HEK293 (cell line): ENCODE measurements at regions not wholly inside any gene's neighbourhood (a gene's known extent, or its start where the extent isn't known, plus 50 kb on each side); places are given as distances from the start of the nearest gene placed in this dataset.

Experiments
- CTCF ChIA-PET: fragments of 350-600 bp; formaldehyde crosslinking; extraction: SDS; loops from one replicate; lab custom pipeline; 2021; ENCODE audit warnings: antibody characterized with exemption; lab: Yijun Ruan, JAX
- POLR2A ChIA-PET: fragments of 300-600 bp; formaldehyde crosslinking; extraction: SDS; loops from one replicate; lab custom pipeline; 2020; ENCODE audit warnings: antibody characterized with exemption, inconsistent platforms; lab: Yijun Ruan, JAX
- H3K27ac ChIP-seq: fragments of 200-500 bp; sonication (Bioruptor generic); 2 replicates; pipeline ENCODE4 v1.5.1; 2014; ENCODE audit warnings: low read depth, low read length, control low read depth, inconsistent platforms; ENCODE audit errors: extremely low read depth
- H3K36me3 ChIP-seq, 2 experiments: fragments of 200-500 bp in 1 of 2; sonication (Bioruptor generic) in 1 of 2; 1 replicate in 1 of 2; 2 replicates in 1 of 2; pipeline ENCODE4 v1.5.1; 2014 to 2017; ENCODE audit warnings: inconsistent platforms in 2 of 2, low read length in 2 of 2; ENCODE audit not compliant: control insufficient read depth in 2 of 2, insufficient read depth in 1 of 2
- H3K4me1 ChIP-seq: fragments of 200-500 bp; sonication (Bioruptor generic); 2 replicates; pipeline ENCODE4 v1.5.1; 2014; ENCODE audit warnings: mild to moderate bottlenecking, low read length, inconsistent platforms; ENCODE audit not compliant: control insufficient read depth, insufficient read depth
- H3K4me3 ChIP-seq: 2 replicates; pipeline ENCODE4 v1.5.1; 2011; ENCODE audit warnings: low read depth, mild to moderate bottlenecking, control low read depth, low read length, moderate library complexity
- H3K9me3 ChIP-seq: fragments of 200-500 bp; sonication (Bioruptor generic); 2 replicates; pipeline ENCODE4 v1.5.1; 2014; ENCODE audit warnings: low read depth, low read length, inconsistent platforms; ENCODE audit not compliant: control insufficient read depth, insufficient read depth
- AEBP2 ChIP-seq: fragments of 450-650 bp; formaldehyde crosslinking; IDR thresholded peaks from 2 replicates; pipeline ENCODE4 v1.5.1; 2016; ENCODE audit warnings: missing biosample characterization, missing genetic modification characterization, borderline replicate concordance
- EGR2 ChIP-seq: fragments of 450-650 bp; formaldehyde crosslinking; IDR thresholded peaks from 2 replicates; pipeline ENCODE4 v1.5.1; 2016; ENCODE audit warnings: low read depth, missing biosample characterization, missing genetic modification characterization
- GLIS1 ChIP-seq: fragments of 450-650 bp; formaldehyde crosslinking; IDR thresholded peaks from 2 replicates; pipeline ENCODE4 v1.5.1; 2016; ENCODE audit warnings: missing biosample characterization, missing genetic modification characterization
- HOXC10 ChIP-seq: sonication (generic); formaldehyde crosslinking; IDR thresholded peaks from 2 replicates; pipeline ENCODE4 v1.8.1; 2023; ENCODE audit warnings: mild to moderate bottlenecking, missing genetic modification reagents
- HOXD13 ChIP-seq: sonication (generic); formaldehyde crosslinking; IDR thresholded peaks from 2 replicates; pipeline ENCODE4 v1.8.0; 2022; ENCODE audit warnings: missing genetic modification reagents, borderline replicate concordance
- OSR2 ChIP-seq: fragments of 450-650 bp; formaldehyde crosslinking; IDR thresholded peaks from 2 replicates; pipeline ENCODE4 v1.5.1; 2016; ENCODE audit warnings: missing biosample characterization, missing genetic modification characterization
- PRDM6 ChIP-seq: fragments of 450-650 bp; formaldehyde crosslinking; IDR thresholded peaks from 2 replicates; pipeline ENCODE4 v1.5.1; 2017; ENCODE audit warnings: missing biosample characterization, missing genetic modification characterization
- ZEB2 ChIP-seq: fragments of 450-650 bp; formaldehyde crosslinking; IDR thresholded peaks from 2 replicates; pipeline ENCODE4 v1.5.1; 2016; ENCODE audit warnings: missing biosample characterization, missing genetic modification characterization
- ZFP37 ChIP-seq: fragments of 450-650 bp; formaldehyde crosslinking; IDR thresholded peaks from 2 replicates; pipeline ENCODE4 v1.5.1; 2016; ENCODE audit warnings: missing biosample characterization, missing genetic modification characterization
- ZIC2 ChIP-seq: fragments of 450-650 bp; formaldehyde crosslinking; IDR thresholded peaks from 2 replicates; pipeline ENCODE4 v1.5.1; 2016; ENCODE audit warnings: missing biosample characterization, missing genetic modification characterization
- ZNF16 ChIP-seq: fragments of 450-650 bp; formaldehyde crosslinking; IDR thresholded peaks from 2 replicates; pipeline ENCODE4 v1.5.1; 2016; ENCODE audit warnings: low read depth, missing biosample characterization, missing genetic modification characterization
- ZNF18 ChIP-seq: fragments of 450-650 bp; formaldehyde crosslinking; IDR thresholded peaks from 2 replicates; pipeline ENCODE4 v1.5.1; 2016; ENCODE audit warnings: missing biosample characterization, missing genetic modification characterization
- ZNF214 ChIP-seq: fragments of 450-650 bp; formaldehyde crosslinking; IDR thresholded peaks from 2 replicates; pipeline ENCODE4 v1.5.1; 2017; ENCODE audit warnings: missing biosample characterization, mild to moderate bottlenecking, missing genetic modification characterization, borderline replicate concordance
- ZNF280D ChIP-seq: fragments of 450-650 bp; formaldehyde crosslinking; IDR thresholded peaks from 2 replicates; pipeline ENCODE4 v1.5.1; 2016; ENCODE audit warnings: missing biosample characterization, missing genetic modification characterization
- ZNF473 ChIP-seq: fragments of 450-650 bp; formaldehyde crosslinking; IDR thresholded peaks from 2 replicates; pipeline ENCODE4 v1.5.1; 2017; ENCODE audit warnings: missing biosample characterization, missing genetic modification characterization
- ZNF518A ChIP-seq: fragments of 450-650 bp; formaldehyde crosslinking; conservative IDR thresholded peaks from 2 replicates; pipeline ENCODE4 v1.5.1; 2016; ENCODE audit warnings: low read depth, missing biosample characterization, missing genetic modification characterization
- ZNF610 ChIP-seq: fragments of 450-650 bp; formaldehyde crosslinking; IDR thresholded peaks from 2 replicates; pipeline ENCODE4 v1.5.1; 2016; ENCODE audit warnings: missing biosample characterization, missing genetic modification characterization, borderline replicate concordance
- ZNF677 ChIP-seq: fragments of 450-650 bp; IDR thresholded peaks from 2 replicates; pipeline ENCODE4 v1.5.0; 2018; ENCODE audit warnings: missing biosample characterization, mild to moderate bottlenecking, missing genetic modification characterization, moderate library complexity
- ZSCAN16 ChIP-seq: fragments of 450-650 bp; formaldehyde crosslinking; IDR thresholded peaks from 2 replicates; pipeline ENCODE4 v1.5.1; 2016; ENCODE audit warnings: missing biosample characterization, missing genetic modification characterization
- ZSCAN18 ChIP-seq: fragments of 450-650 bp; formaldehyde crosslinking; IDR thresholded peaks from 2 replicates; pipeline ENCODE4 v1.5.1; 2016; ENCODE audit warnings: missing biosample characterization, missing genetic modification characterization

GRCh38 chr10:9419757-9420156, 1365.3 kb downstream of the GATA3 start:
- H3K27ac ChIP-seq: no peak overlapping the region
- H3K4me3 ChIP-seq: no peak overlapping the region
- TF ChIP-seq AEBP2 (tag by site-specific recombination) (no peak), ZNF518A (tag by site-specific recombination) (no peak), ZEB2 (tag by site-specific recombination) (no peak), OSR2 (tag by site-specific recombination) (no peak), ZNF16 (tag by site-specific recombination) (no peak), ZNF610 (tag by site-specific recombination) (no peak), ZNF18 (tag by site-specific recombination) (no peak), ZFP37 (tag by site-specific recombination) (no peak), EGR2 (no peak), HOXC10 (no peak), ZSCAN16 (tag by site-specific recombination) (no peak), PRDM6 (tag by site-specific recombination) (no peak), ZNF473 (no peak), ZNF677 (no peak), HOXD13 (CRISPR knock-in tag) (no peak), ZNF280D (tag by site-specific recombination) (no peak), ZIC2 (no peak), ZSCAN18 (tag by site-specific recombination) (no peak), GLIS1 (no peak), ZNF214 (tag by site-specific recombination) (no peak)
- H3K9me3 ChIP-seq: no peaks in the 10 kb centered on the region
- H3K36me3 ChIP-seq: no peaks in the 10 kb centered on the region
- ChIA-PET POLR2A (no interaction called here), CTCF (no interaction called here)
- H3K4me1 ChIP-seq: no peaks in the 10 kb centered on the region
